ENCODE measurements at regions not wholly inside any gene's neighbourhood (a gene's known extent, or its start where the extent isn't known, plus 50 kb on each side); places are given as distances from the start of the nearest gene placed in this dataset.

DNA sequence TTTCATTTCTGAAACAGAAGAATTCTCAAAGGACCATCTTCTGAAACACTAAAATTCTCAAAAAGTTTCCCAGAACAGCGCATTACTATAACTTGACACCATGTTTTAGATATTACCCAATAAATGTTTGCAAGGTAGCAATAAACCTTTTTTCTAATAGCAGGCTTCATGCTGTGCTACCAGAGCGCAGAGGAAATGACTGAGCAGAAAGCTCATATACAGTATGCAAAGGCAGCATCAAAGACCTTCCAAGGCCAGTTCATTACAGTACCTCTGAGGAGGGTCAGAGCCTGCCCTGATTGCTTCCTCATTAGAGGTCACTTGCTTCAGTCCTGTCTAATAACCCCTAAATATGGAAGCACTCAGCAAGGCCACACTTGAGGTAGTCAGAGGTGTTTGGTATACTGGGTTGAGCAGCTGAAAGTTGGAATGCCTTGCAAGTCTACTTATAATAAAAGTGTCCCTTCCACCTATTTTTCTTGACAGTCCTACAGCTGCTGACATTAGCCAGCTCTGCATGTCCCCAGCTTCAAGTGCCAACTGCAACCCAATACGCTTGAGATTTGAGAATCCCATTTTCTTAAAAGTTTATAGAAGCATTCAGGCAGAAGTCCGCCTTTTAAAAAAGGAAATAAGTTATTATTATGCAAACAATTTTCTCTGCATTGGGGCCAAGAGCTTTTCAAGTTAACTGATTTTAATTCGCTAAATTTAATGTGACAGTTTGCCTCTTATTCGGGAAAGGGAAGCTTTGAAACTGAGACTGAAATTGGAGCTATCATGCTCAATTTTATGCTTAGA lies 207.2 kb downstream of the ZC3H11B start:
- ChIA-PET POLR2A (no interaction called here), CTCF (interaction anchor here (0.7 kb wide), 2 partner anchors 11 to 20 kb away, joined by 3 read pairs; no protein-coding TSS in a partner anchor)
- peak; percentile 18 for DNase-seq (ENCODE audit: extremely low spot score)
- TF ChIP-seq ARNT (IDR thresholded peaks at IDR 0.05) (no peak), SP1 (IDR thresholded peaks at IDR 0.05) (no peak), TARDBP (IDR thresholded peaks at IDR 0.05) (no peak), HDGF (IDR thresholded peaks at IDR 0.05; ENCODE audit: borderline replicate concordance) (no peak), FOXK2 (IDR thresholded peaks at IDR 0.05) (no peak), FOXA1 (IDR thresholded peaks at IDR 0.05) (no peak), ELF4 (IDR thresholded peaks at IDR 0.05) (no peak), CTBP1 (IDR thresholded peaks at IDR 0.05; ENCODE audit: borderline replicate concordance) (no peak), FOXM1 (IDR thresholded peaks at IDR 0.05; ENCODE audit: borderline replicate concordance) (no peak), ZNF384 (IDR thresholded peaks at IDR 0.05) (no peak), L3MBTL2 (conservative IDR thresholded peaks at IDR 0.05) (no peak), BHLHE40 (IDR thresholded peaks at IDR 0.05; ENCODE audit: borderline replicate concordance) (no peak), SUZ12 (IDR thresholded peaks at IDR 0.05) (no peak), LEF1 (IDR thresholded peaks at IDR 0.05; ENCODE audit: borderline replicate concordance) (no peak)
- TF ChIP-seq, protein P1, sequence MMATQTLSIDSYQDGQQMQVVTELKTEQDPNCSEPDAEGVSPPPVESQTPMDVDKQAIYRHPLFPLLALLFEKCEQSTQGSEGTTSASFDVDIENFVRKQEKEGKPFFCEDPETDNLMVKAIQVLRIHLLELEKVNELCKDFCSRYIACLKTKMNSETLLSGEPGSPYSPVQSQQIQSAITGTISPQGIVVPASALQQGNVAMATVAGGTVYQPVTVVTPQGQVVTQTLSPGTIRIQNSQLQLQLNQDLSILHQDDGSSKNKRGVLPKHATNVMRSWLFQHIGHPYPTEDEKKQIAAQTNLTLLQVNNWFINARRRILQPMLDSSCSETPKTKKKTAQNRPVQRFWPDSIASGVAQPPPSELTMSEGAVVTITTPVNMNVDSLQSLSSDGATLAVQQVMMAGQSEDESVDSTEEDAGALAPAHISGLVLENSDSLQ (IDR thresholded peaks at IDR 0.05) = no peak

DNA sequence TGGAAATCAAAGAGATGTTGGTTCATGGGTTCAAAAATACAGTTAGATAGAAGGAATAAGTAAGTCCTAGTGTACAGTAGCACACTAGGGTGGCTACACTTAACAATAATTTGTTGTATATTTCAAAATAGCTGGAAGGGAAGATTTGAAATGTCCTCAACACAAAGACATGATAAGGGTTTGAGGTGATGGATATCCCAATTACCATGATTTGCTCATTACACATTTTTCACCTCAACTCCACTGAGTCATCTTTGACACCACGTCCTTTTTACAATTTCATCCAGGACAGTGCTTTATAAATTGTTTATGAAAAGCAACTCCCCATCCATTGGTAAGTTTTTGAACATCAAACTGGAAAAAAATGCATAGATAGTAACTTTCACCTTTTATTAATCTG lies 208.3 kb downstream of the ZC3H11B start:
- CTCF ChIA-PET = no interaction called here
- TF ChIP-seq FOXA1 (IDR thresholded peaks at IDR 0.05) (no peak), HDGF (IDR thresholded peaks at IDR 0.05; ENCODE audit: borderline replicate concordance) (no peak), ELF4 (IDR thresholded peaks at IDR 0.05) (no peak), TARDBP (IDR thresholded peaks at IDR 0.05) (no peak), FOXM1 (IDR thresholded peaks at IDR 0.05; ENCODE audit: borderline replicate concordance) (no peak), ARNT (IDR thresholded peaks at IDR 0.05) (no peak), NFRKB (IDR thresholded peaks at IDR 0.05) (no peak), LEF1 (IDR thresholded peaks at IDR 0.05; ENCODE audit: borderline replicate concordance) (no peak), SUZ12 (IDR thresholded peaks at IDR 0.05) (no peak), CTBP1 (IDR thresholded peaks at IDR 0.05; ENCODE audit: borderline replicate concordance) (no peak), ZNF384 (IDR thresholded peaks at IDR 0.05) (no peak), BHLHE40 (IDR thresholded peaks at IDR 0.05; ENCODE audit: borderline replicate concordance) (no peak), SP1 (IDR thresholded peaks at IDR 0.05) (no peak), L3MBTL2 (conservative IDR thresholded peaks at IDR 0.05) (no peak), FOXK2 (IDR thresholded peaks at IDR 0.05) (no peak)
- TF ChIP-seq, protein P1 (IDR thresholded peaks at IDR 0.05) = no peak
- POLR2A ChIA-PET = no interaction called here
- DNase-seq (ENCODE audit: extremely low spot score) = no peak

DNA sequence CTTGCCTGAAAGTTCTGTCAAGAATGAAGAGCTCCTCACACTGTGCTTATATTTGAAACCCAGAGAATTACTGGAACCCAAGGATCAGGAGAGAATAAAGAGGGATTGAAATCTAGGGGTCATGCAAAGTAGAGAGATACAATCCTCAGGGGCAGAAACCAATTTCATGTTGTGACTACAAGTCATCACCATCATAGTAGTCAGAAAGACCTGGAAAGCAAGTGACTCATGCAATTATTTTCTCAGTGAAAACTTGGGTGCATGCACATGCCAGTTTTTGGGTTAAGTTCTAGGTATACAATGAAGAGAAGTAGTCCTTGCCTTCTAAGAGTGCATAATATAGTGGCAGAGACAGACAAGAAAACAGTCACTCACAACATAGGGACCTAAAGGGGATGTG lies 210.0 kb downstream of the ZC3H11B start:
- POLR2A ChIA-PET = no interaction called here
- TF ChIP-seq SUZ12 (IDR thresholded peaks at IDR 0.05) (no peak), FOXM1 (IDR thresholded peaks at IDR 0.05; ENCODE audit: borderline replicate concordance) (no peak), ELF4 (IDR thresholded peaks at IDR 0.05) (no peak), BHLHE40 (IDR thresholded peaks at IDR 0.05; ENCODE audit: borderline replicate concordance) (no peak), SP1 (IDR thresholded peaks at IDR 0.05) (no peak), L3MBTL2 (conservative IDR thresholded peaks at IDR 0.05) (no peak), LEF1 (IDR thresholded peaks at IDR 0.05; ENCODE audit: borderline replicate concordance) (no peak), FOXK2 (IDR thresholded peaks at IDR 0.05) (no peak), CTBP1 (IDR thresholded peaks at IDR 0.05; ENCODE audit: borderline replicate concordance) (no peak), ARNT (IDR thresholded peaks at IDR 0.05) (no peak), TARDBP (IDR thresholded peaks at IDR 0.05) (no peak), ZNF384 (IDR thresholded peaks at IDR 0.05) (no peak), NFRKB (IDR thresholded peaks at IDR 0.05) (no peak), FOXA1 (IDR thresholded peaks at IDR 0.05) (no peak), HDGF (IDR thresholded peaks at IDR 0.05; ENCODE audit: borderline replicate concordance) (no peak)
- TF ChIP-seq, protein P1 (IDR thresholded peaks at IDR 0.05) = no peak
- CTCF ChIA-PET = no interaction called here
- DNase-seq (ENCODE audit: extremely low spot score) = no peak

DNA sequence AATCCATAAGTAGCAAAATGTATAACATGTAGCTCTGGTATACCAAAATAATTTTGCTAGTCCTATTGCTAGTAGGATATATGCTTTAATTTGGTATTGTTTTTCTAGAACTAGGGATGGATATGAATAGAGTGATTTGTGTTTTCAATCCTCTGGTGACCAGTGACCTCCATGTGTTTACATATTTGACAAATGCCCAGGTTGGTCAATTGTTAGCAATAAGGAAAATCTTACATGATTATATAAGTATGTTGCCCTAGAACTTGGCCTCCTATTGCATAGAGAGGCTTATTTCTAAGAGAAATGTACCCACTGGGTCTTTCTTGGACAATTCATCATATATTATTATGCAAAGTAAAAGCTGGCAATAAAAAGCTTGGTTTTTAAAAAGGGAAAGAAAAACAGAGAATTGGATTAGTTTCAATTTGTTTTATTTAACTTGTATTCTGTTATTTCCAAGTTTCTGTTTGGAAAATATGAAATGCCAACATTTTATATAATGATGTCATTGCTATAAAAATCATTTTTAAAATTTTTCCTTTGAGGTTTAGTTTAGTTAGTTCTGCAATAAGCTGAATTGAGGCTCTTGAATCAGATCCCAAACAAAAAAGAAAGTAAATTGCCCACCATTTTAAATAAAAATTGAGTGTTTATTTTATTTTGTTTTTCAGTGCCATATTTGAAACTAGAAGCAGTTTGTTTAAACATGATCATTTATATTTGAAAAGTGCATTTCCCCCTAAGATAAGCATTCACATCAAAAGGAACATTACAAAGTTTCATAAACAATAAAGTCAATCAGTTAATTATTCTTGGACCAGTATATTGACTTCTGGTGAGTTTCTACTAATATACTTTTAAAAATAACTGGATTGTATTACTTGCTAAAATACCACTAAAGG lies 210.9 kb downstream of the ZC3H11B start:
- CTCF ChIA-PET = interaction anchor here (1.3 kb wide), 1 partner anchor 16 kb away, joined by 3 read pairs; no protein-coding TSS in a partner anchor
- no peak for DNase-seq (ENCODE audit: extremely low spot score)
- POLR2A ChIA-PET = no interaction called here
- TF ChIP-seq FOXM1 (IDR thresholded peaks at IDR 0.05; ENCODE audit: borderline replicate concordance) (no peak), SP1 (IDR thresholded peaks at IDR 0.05) (no peak), TARDBP (IDR thresholded peaks at IDR 0.05) (no peak), LEF1 (IDR thresholded peaks at IDR 0.05; ENCODE audit: borderline replicate concordance) (no peak), BHLHE40 (IDR thresholded peaks at IDR 0.05; ENCODE audit: borderline replicate concordance) (no peak), ARNT (IDR thresholded peaks at IDR 0.05) (no peak), FOXA1 (IDR thresholded peaks at IDR 0.05) (no peak), NFRKB (IDR thresholded peaks at IDR 0.05) (no peak), ZNF384 (IDR thresholded peaks at IDR 0.05) (no peak), CTBP1 (IDR thresholded peaks at IDR 0.05; ENCODE audit: borderline replicate concordance) (no peak), ELF4 (IDR thresholded peaks at IDR 0.05) (no peak), L3MBTL2 (conservative IDR thresholded peaks at IDR 0.05) (no peak), FOXK2 (IDR thresholded peaks at IDR 0.05) (no peak)
- TF ChIP-seq, protein P1 (IDR thresholded peaks at IDR 0.05) = no peak

All from HEK293T (cell line).